ENCODE measurements at regions not wholly inside any gene's neighbourhood (a gene's known extent, or its start where the extent isn't known, plus 50 kb on each side); places are given as distances from the start of the nearest gene placed in this dataset.
"Not testable (repeated sequence)": the region's sequence is repeated elsewhere in the genome, so short reads cannot be mapped to it uniquely, and the experiment has no call there.

DNA sequence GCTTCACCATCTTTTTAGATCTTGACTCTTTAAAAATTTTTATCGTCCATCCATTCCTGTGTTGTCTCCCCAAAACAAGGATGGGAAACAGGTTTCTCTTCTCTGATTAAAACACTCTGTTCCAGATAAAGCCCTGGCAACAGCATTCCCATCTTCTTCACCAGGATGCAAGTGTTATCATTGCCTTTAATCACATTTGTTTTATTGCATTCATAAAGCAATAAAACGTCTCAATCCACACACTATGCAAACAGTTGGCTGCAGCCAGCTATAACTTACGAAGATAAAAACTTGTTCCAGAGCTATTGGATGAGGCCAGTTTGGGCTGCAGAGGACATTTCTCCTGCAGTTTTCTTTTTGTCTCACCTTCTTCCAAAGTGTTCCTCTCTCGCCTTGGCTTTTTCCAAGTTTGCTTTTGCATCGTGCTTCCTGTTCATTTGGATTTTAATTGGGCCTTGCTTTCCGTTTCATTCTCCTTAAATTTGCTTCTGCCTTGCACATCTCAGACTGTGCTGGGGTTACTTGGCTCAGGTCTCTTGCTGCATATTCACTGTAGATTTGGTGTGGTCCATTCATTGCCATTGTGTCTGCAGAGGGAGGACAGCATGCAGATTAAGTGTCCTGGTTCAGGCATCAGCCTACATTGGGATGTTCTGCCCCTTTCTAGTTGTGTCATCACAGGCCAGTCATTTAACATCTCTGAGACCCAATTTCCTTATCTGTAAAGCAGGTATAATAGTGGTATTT is 136.5 kb upstream of the LIFR start:
- DNase-seq (ENCODE audit: low spot score): no peak
- no peak for ATAC-seq (ENCODE audit: low FRiP score)
- TF ChIP-seq CTCF (IDR thresholded peaks at IDR 0.05): no peak

DNA sequence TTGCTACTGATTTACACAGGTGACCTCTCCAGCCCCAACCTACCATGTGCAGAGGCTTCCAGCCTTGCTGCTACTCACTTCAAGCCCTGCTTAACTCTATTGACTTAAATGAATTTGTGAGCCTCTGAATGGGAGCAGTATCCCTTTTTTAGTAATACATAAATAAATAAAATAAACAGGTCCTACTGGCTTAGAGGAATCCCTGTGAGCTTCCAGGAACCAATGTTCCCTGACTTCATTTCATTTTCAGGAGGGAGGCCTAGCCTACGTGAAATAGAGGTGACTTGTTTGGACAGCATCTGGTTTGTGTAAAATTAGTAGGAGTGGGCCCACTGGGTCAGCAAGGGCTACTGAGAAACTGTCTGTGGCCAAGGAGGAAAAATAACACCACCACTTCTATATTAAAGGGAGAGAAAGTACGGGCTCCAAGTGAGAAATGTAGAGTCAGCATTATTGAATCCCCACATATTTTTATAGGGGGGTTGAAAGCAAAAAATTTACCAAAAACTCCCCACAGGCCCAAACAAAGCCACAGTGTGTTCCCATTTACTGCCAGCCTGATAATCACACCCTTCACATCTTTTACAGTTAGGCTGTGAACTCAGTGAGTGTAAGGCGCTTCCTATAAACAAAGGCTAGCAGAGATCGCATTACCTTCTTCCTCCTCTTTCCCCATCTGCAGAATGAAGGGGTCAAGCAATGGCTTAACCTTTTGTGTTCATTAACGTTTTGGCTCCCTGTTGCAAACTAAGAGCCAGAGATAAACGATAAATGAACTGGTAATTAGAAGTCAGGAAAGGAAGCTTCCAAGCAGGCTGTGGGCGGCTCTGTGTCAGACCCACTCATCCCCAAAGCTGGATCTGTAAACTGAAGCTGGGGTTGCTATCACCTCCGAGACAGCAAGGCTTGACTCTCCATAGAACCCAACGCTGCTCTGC is 138.8 kb upstream of the LIFR start:
- DNase-seq (ENCODE audit: low spot score) (no peak), ATAC-seq (ENCODE audit: low FRiP score) (no peak)
- TF ChIP-seq CTCF (IDR thresholded peaks at IDR 0.05): no peak

- ATAC-seq (ENCODE audit: low FRiP score): no peak
- TF ChIP-seq CTCF (IDR thresholded peaks at IDR 0.05): no peak
- no peak for DNase-seq (ENCODE audit: low spot score)
Measured at GRCh38 chr5:38697013-38697412, 140.6 kb upstream of the LIFR start.

DNA sequence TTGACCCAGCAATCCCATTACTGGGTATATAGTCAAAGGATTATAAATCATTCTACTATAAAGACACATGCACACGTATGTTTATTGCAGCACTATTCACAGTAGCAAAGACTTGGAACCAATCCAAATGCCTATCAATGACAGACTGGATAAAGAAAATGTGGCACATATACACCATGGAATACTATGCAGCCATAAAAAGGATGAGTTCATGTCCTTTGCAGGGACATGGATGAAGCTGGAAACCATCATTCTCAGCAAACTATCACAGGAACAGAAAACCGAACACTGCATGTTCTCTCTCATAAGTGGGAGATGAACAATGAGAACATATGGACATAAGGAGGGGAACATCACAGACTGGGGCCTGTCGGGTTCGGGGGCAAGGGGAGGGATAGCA is 140.3 kb upstream of the OSMR start:
- not testable (repeated sequence) for DNase-seq (ENCODE audit: low spot score); ATAC-seq (ENCODE audit: low FRiP score)

GRCh38 chr5:38706376-38706775 is 139.4 kb upstream of the OSMR start:
- DNase-seq (ENCODE audit: low spot score) (no peak), ATAC-seq (ENCODE audit: low FRiP score) (no peak)
- no peak for TF ChIP-seq CTCF (IDR thresholded peaks at IDR 0.05)

GRCh38 chr5:38707352-38708210 is 138.2 kb upstream of the OSMR start:
- TF ChIP-seq CTCF (IDR thresholded peaks at IDR 0.05): no peak

More at GRCh38 chr5:38707352-38708210, 138.2 kb upstream of the OSMR start:
- no peak for DNase-seq (ENCODE audit: low spot score)
- ATAC-seq (ENCODE audit: low FRiP score): peak; percentile 48
